IMR-90 (cell line): ENCODE measurements at regions not wholly inside any gene's neighbourhood (a gene's known extent, or its start where the extent isn't known, plus 50 kb on each side); places are given as distances from the start of the nearest gene placed in this dataset.

ENCODE experiments used
- ATAC-seq: fragments of 200-7000 bp; cut with Tn5 transposase; 2 replicates; pipeline ENCODE4 v1.9.1; 2020; ENCODE audit warnings: low read depth, mild to moderate bottlenecking, moderate library complexity
- BruUV-seq: library from RNA; stranded (reverse); fragments of 400-500 nt; replicated peaks from 2 replicates; lab custom pipeline; 2021; lab: Mats Ljungman, UMichigan
- CTCF ChIA-PET: fragments of 300-600 bp; formaldehyde crosslinking; extraction: SDS; loops from one replicate; lab custom pipeline; 2021; ENCODE audit warnings: antibody characterized with exemption; lab: Yijun Ruan, JAX
- POLR2A ChIA-PET: fragments of 300-600 bp; sonication (Branson Sonifier 250); formaldehyde crosslinking; loops from one replicate; lab custom pipeline; 2022; ENCODE audit warnings: antibody characterized with exemption; ENCODE audit not compliant: unreplicated experiment; lab: Charles Lee
- DNase-seq: peaks from one replicate; pipeline ENCODE4 v3.0.0; 2013
- H2AFZ ChIP-seq: replicated peaks from 2 replicates; pipeline ENCODE3; 2013; ENCODE audit warnings: low read length, mild to moderate bottlenecking; ENCODE audit not compliant: poor library complexity
- H2AK5ac ChIP-seq: 2 replicates; pipeline ENCODE4 v1.6.1; 2013; ENCODE audit warnings: low read depth, low read length, inconsistent platforms
- H2AK9ac ChIP-seq: replicated peaks from 2 replicates; pipeline ENCODE3; 2013; ENCODE audit warnings: mild to moderate bottlenecking, low read depth, low read length, moderate library complexity; ENCODE audit not compliant: poor library complexity
- H2BK120ac ChIP-seq: 2 replicates; pipeline ENCODE4 v1.6.1; 2013; ENCODE audit warnings: low read depth, low read length, inconsistent platforms
- H2BK15ac ChIP-seq: 3 replicates; pipeline ENCODE4 v1.6.1; 2013; ENCODE audit warnings: low read depth, low read length, inconsistent platforms
- H2BK20ac ChIP-seq: 2 replicates; pipeline ENCODE4 v1.6.1; 2013; ENCODE audit warnings: low read depth, mild to moderate bottlenecking, inconsistent platforms, low read length, moderate library complexity
- H2BK5ac ChIP-seq: 2 replicates; pipeline ENCODE4 v1.6.1; 2013; ENCODE audit warnings: mild to moderate bottlenecking, low read depth, low read length, inconsistent platforms; ENCODE audit not compliant: poor library complexity, severe bottlenecking
- H3K14ac ChIP-seq: replicated peaks from 2 replicates; pipeline ENCODE4 v1.6.1; 2013; ENCODE audit warnings: low read depth, low read length, inconsistent platforms
- H3K18ac ChIP-seq: 2 replicates; pipeline ENCODE4 v1.6.1; 2013; ENCODE audit warnings: low read depth, low read length, control low read depth
- H3K23ac ChIP-seq: 2 replicates; pipeline ENCODE4 v1.6.1; 2013; ENCODE audit warnings: low read depth, low read length, inconsistent platforms
- H3K27ac ChIP-seq: 2 replicates; pipeline ENCODE4 v1.5.1; 2013; ENCODE audit warnings: mild to moderate bottlenecking, control low read depth, low read length; ENCODE audit not compliant: insufficient read depth
- H3K27me3 ChIP-seq: 2 replicates; pipeline ENCODE4 v1.6.1; 2013; ENCODE audit warnings: low read length; ENCODE audit not compliant: control insufficient read depth, insufficient read depth
- H3K36me3 ChIP-seq: 2 replicates; pipeline ENCODE4 v1.6.1; 2013; ENCODE audit warnings: low read length, mixed read lengths; ENCODE audit not compliant: control insufficient read depth, insufficient read depth
- H3K4ac ChIP-seq: 2 replicates; pipeline ENCODE4 v1.6.1; 2013; ENCODE audit warnings: low read depth, low read length, inconsistent platforms
- H3K4me1 ChIP-seq: 2 replicates; pipeline ENCODE4 v1.6.1; 2013; ENCODE audit warnings: low read length, mixed read lengths; ENCODE audit not compliant: control insufficient read depth, insufficient read depth
- H3K4me2 ChIP-seq: 2 replicates; pipeline ENCODE4 v1.6.1; 2013; ENCODE audit warnings: low read depth, mild to moderate bottlenecking, control low read depth, low read length, moderate library complexity
- H3K4me3 ChIP-seq: 2 replicates; pipeline ENCODE4 v1.5.1; 2013; ENCODE audit warnings: low read depth, mild to moderate bottlenecking, control low read depth, low read length, moderate library complexity; ENCODE audit not compliant: insufficient read depth
- H3K56ac ChIP-seq: 2 replicates; pipeline ENCODE4 v1.6.1; 2013; ENCODE audit warnings: low read length, inconsistent platforms; ENCODE audit not compliant: insufficient read depth; ENCODE audit errors: extremely low read depth
- H3K79me1 ChIP-seq, 2 experiments: 2 replicates each; pipeline ENCODE4 v1.6.1; 2013; ENCODE audit warnings: low read length in 2 of 2, inconsistent platforms in 1 of 2, low read depth in 1 of 2
- H3K9ac ChIP-seq: 2 replicates; pipeline ENCODE4 v1.6.1; 2013; ENCODE audit warnings: low read depth, low read length, control low read depth
- H3K9me1 ChIP-seq: 2 replicates; pipeline ENCODE4 v1.6.1; 2013; ENCODE audit warnings: low read length, inconsistent platforms; ENCODE audit not compliant: insufficient read depth
- H3K9me3 ChIP-seq: 2 replicates; pipeline ENCODE4 v1.6.1; 2013; ENCODE audit warnings: low read length; ENCODE audit not compliant: control insufficient read depth, insufficient read depth
- H4K20me1 ChIP-seq: 2 replicates; pipeline ENCODE4 v1.6.1; 2013; ENCODE audit warnings: low read length, inconsistent platforms; ENCODE audit not compliant: insufficient read depth
- H4K5ac ChIP-seq: 2 replicates; pipeline ENCODE4 v1.6.1; 2013; ENCODE audit warnings: mild to moderate bottlenecking, low read depth, low read length, control low read depth
- H4K8ac ChIP-seq, 2 experiments: 2 replicates each; pipeline ENCODE4 v1.6.1; 2013; ENCODE audit warnings: low read depth in 2 of 2, low read length in 2 of 2, control low read depth in 1 of 2, inconsistent platforms in 1 of 2
- H4K91ac ChIP-seq: 2 replicates; pipeline ENCODE4 v1.6.1; 2013; ENCODE audit warnings: low read depth, low read length, inconsistent platforms; ENCODE audit not compliant: insufficient read depth
- BHLHE40 ChIP-seq: fragments of 150-350 bp; IDR thresholded peaks from 2 replicates; pipeline ENCODE4 v1.6.1; 2016; ENCODE audit warnings: mild to moderate bottlenecking, low read depth, low read length
- CEBPB ChIP-seq: IDR thresholded peaks from 2 replicates; pipeline ENCODE4 v1.6.1; 2012; ENCODE audit warnings: low read depth, low read length, improper control_type of control experiment
- CHD1 ChIP-seq: IDR thresholded peaks from 2 replicates; pipeline ENCODE4 v1.6.1; 2012; ENCODE audit warnings: low read depth, low read length, improper control_type of control experiment
- FOS ChIP-seq: fragments of 150-350 bp; IDR thresholded peaks from 2 replicates; pipeline ENCODE4 v1.6.1; 2016; ENCODE audit warnings: low read depth, low read length
- MAFK ChIP-seq: IDR thresholded peaks from 2 replicates; pipeline ENCODE4 v1.6.1; 2012; ENCODE audit warnings: low read depth, low read length, improper control_type of control experiment
- MAZ ChIP-seq: IDR thresholded peaks from 2 replicates; pipeline ENCODE4 v1.6.1; 2012; ENCODE audit warnings: low read depth, mild to moderate bottlenecking, low read length, improper control_type of control experiment, moderate library complexity, borderline replicate concordance
- MXI1 ChIP-seq: IDR thresholded peaks from 2 replicates; pipeline ENCODE4 v1.6.1; 2012; ENCODE audit warnings: low read depth, mild to moderate bottlenecking, low read length, moderate library complexity, borderline replicate concordance
- NFE2L2 ChIP-seq: fragments of 150-350 bp; IDR thresholded peaks from 2 replicates; pipeline ENCODE4 v1.6.1; 2016; ENCODE audit warnings: low read depth, mild to moderate bottlenecking, low read length
- POLR2A ChIP-seq: IDR thresholded peaks from 2 replicates; pipeline ENCODE4 v1.6.1; 2012; ENCODE audit warnings: mild to moderate bottlenecking, low read depth, low read length
- RAD21 ChIP-seq: IDR thresholded peaks from 2 replicates; pipeline ENCODE4 v1.6.1; 2012; ENCODE audit warnings: low read length, improper control_type of control experiment
- RCOR1 ChIP-seq: IDR thresholded peaks from 2 replicates; pipeline ENCODE4 v1.6.1; 2012; ENCODE audit warnings: mild to moderate bottlenecking, low read length, improper control_type of control experiment; ENCODE audit not compliant: insufficient replicate concordance
- RFX5 ChIP-seq: IDR thresholded peaks from 2 replicates; pipeline ENCODE4 v1.8.0; 2012; ENCODE audit warnings: low read depth, mild to moderate bottlenecking, low read length, moderate library complexity
- SMC3 ChIP-seq: fragments of 150-350 bp; IDR thresholded peaks from 2 replicates; pipeline ENCODE4 v1.6.1; 2016; ENCODE audit warnings: low read depth, mild to moderate bottlenecking, antibody characterized with exemption, low read length, moderate library complexity
- WGBS, 2 experiments: methylation state at CpG; one replicate each; pipeline versions ENCODE4 v1.1.5 to v1.1.7; 2013; ENCODE audit warnings: missing lambda C conversion rate in 2 of 2; ENCODE audit not compliant: insufficient read length in 1 of 2; ENCODE audit errors: extremely low coverage in 2 of 2; 5-methylcytosine and 5-hydroxymethylcytosine counted together
- dilution Hi-C: fragments of 300-500 bp; cut with HindIII; formaldehyde crosslinking; loops from one replicate; pipeline ENCODE4 v1.14.3; 2018; ENCODE audit warnings: low sequenced_read_pairs; ENCODE audit not compliant: unreplicated experiment
- in situ Hi-C: fragments of 300-500 bp; cut with MboI; formaldehyde crosslinking; loops from 3 replicates; pipeline ENCODE4 v1.14.3; 2019; ENCODE audit warnings: low sequenced_read_pairs, inconsistent platforms, mixed read lengths
- intact Hi-C: fragments of 100-400 bp; cut with micrococcal nuclease; formaldehyde crosslinking; loops from 2 replicates; pipeline ENCODE4 v1.10.0; 2022
- TF ChIP-seq, protein P1 (sequence below): conservative IDR thresholded peaks from 2 replicates; pipeline ENCODE4 v1.5.1; 2012; ENCODE audit warnings: mild to moderate bottlenecking, low read depth, low read length, improper control_type of control experiment
- TF ChIP-seq, protein P2 (sequence below): fragments of 150-350 bp; IDR thresholded peaks from 2 replicates; pipeline ENCODE4 v1.6.1; 2017; ENCODE audit warnings: mild to moderate bottlenecking, antibody characterized with exemption, low read length, low read depth
- TF ChIP-seq, protein P3 (sequence below): fragments of 150-350 bp; IDR thresholded peaks from 2 replicates; pipeline ENCODE4 v1.6.1; 2016; ENCODE audit warnings: low read depth, mild to moderate bottlenecking, low read length, moderate library complexity, borderline replicate concordance

DNA sequence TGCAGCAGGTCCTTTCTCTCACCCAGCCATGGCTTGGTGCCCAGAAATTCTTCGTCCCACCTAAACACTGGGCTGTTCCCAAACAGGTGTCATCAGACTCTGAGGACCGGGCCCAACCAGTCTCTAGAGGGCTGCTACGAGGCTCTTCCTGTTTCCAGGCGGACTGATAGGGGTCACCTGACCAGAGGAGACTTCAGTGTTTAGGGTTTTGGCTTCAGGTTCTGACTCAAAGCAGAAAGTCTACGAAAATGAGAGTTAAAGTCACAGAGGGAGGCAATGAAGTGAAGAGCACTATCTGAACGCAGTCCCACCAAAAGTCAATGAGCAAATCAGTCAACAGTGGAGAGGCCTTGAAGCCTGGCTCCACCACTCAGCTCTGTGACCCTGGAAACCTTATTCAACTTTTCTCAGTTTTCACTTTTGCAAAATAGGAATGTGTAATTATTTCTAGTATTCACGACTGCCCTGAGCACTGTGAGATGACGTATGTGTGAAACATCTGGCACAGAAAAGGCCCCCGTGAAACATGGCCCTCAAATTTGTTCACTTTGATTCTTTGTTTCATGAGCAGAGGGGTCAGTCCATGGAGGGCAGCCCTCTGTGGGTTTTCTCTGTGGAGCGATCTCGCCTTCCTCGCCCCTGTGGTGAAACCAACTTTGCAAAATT lies 189.9 kb upstream of the PDE1C start:
- no peak overlapping the region for H3K9ac ChIP-seq
- H3K27ac ChIP-seq: no peak overlapping the region
- no peak overlapping the region for H3K23ac ChIP-seq
- H3K4ac ChIP-seq: no peak overlapping the region
- H3K36me3 ChIP-seq: no peaks in the 10 kb centered on the region
- H4K20me1 ChIP-seq: no peaks in the 10 kb centered on the region
- no peaks in the 10 kb centered on the region for H3K4me1 ChIP-seq
- no peaks in the 10 kb centered on the region for H3K9me3 ChIP-seq
- H3K4me3 ChIP-seq: no peak overlapping the region
- H3K9me1 ChIP-seq: no peaks in the 10 kb centered on the region
- no peak overlapping the region for H4K91ac ChIP-seq
- in situ Hi-C loops: no loop called here
- no peaks in the 10 kb centered on the region for H3K79me1 ChIP-seq
- intact Hi-C loops: no loop called here
- ATAC-seq (no peak), DNase-seq (no peak)
- dilution Hi-C loops: no loop called here
- H3K27me3 ChIP-seq: no peaks in the 10 kb centered on the region
- H3K14ac ChIP-seq: no peak overlapping the region
- no peak overlapping the region for H3K4me2 ChIP-seq
- H4K5ac ChIP-seq: no peak overlapping the region
- TF ChIP-seq CHD1 (no peak), POLR2A (no peak), RFX5 (no peak), RCOR1 (no peak), FOS (no peak), MAFK (no peak), SMC3 (no peak), CEBPB (no peak), NFE2L2 (no peak), MXI1 (no peak), MAZ (no peak), RAD21 (no peak), BHLHE40 (no peak)
- TF ChIP-seq, protein P1, sequence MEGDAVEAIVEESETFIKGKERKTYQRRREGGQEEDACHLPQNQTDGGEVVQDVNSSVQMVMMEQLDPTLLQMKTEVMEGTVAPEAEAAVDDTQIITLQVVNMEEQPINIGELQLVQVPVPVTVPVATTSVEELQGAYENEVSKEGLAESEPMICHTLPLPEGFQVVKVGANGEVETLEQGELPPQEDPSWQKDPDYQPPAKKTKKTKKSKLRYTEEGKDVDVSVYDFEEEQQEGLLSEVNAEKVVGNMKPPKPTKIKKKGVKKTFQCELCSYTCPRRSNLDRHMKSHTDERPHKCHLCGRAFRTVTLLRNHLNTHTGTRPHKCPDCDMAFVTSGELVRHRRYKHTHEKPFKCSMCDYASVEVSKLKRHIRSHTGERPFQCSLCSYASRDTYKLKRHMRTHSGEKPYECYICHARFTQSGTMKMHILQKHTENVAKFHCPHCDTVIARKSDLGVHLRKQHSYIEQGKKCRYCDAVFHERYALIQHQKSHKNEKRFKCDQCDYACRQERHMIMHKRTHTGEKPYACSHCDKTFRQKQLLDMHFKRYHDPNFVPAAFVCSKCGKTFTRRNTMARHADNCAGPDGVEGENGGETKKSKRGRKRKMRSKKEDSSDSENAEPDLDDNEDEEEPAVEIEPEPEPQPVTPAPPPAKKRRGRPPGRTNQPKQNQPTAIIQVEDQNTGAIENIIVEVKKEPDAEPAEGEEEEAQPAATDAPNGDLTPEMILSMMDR: no peak
- TF ChIP-seq, protein P2, sequence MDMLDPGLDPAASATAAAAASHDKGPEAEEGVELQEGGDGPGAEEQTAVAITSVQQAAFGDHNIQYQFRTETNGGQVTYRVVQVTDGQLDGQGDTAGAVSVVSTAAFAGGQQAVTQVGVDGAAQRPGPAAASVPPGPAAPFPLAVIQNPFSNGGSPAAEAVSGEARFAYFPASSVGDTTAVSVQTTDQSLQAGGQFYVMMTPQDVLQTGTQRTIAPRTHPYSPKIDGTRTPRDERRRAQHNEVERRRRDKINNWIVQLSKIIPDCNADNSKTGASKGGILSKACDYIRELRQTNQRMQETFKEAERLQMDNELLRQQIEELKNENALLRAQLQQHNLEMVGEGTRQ: no peak
- TF ChIP-seq, protein P3, sequence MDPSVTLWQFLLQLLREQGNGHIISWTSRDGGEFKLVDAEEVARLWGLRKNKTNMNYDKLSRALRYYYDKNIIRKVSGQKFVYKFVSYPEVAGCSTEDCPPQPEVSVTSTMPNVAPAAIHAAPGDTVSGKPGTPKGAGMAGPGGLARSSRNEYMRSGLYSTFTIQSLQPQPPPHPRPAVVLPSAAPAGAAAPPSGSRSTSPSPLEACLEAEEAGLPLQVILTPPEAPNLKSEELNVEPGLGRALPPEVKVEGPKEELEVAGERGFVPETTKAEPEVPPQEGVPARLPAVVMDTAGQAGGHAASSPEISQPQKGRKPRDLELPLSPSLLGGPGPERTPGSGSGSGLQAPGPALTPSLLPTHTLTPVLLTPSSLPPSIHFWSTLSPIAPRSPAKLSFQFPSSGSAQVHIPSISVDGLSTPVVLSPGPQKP: no peak
- H2AK9ac ChIP-seq: no peak overlapping the region
- no peak overlapping the region for H3K56ac ChIP-seq
- no TSS peak for BruUV-seq
- H2AFZ ChIP-seq: no peak overlapping the region
- POLR2A ChIA-PET: no interaction called here
- H2BK20ac ChIP-seq: no peak overlapping the region
- no peak overlapping the region for H3K18ac ChIP-seq
- no peak overlapping the region for H2AK5ac ChIP-seq
- CTCF ChIA-PET: no interaction called here
- 0% methylated on average over 1 of the region's 12 CpGs; no CpG with 5 or more reads in 1 of the 2 experiments for WGBS, 2 experiments
- H4K8ac ChIP-seq: no peak overlapping the region
- no peak overlapping the region for H2BK5ac ChIP-seq
- H2BK15ac ChIP-seq: no peak overlapping the region
- no peak overlapping the region for H2BK120ac ChIP-seq
